Stomach (tissue), 8 donors: ENCODE measurements at regions not wholly inside any gene's neighbourhood (a gene's known extent, or its start where the extent isn't known, plus 50 kb on each side); places are given as distances from the start of the nearest gene placed in this dataset.

Experiments used
- DNase-seq, 2 donors: peaks; one replicate each; pipeline versions ENCODE4 v3.0.0 to v3.0.0-alpha.2; 2013 to 2019
- H3K27ac ChIP-seq, 5 donors: fragments of 200-600 bp in 4 of 5; sonication (generic) in 4 of 5; one replicate each; pipeline ENCODE4 v1.5.1; 2013 to 2019; ENCODE audit warnings: mild to moderate bottlenecking in 1 of 5, moderate library complexity in 1 of 5
- H3K27me3 ChIP-seq, 3 donors: fragments of 200-600 bp; sonication (generic); one replicate each; pipeline ENCODE4 v1.5.1; 2017 to 2019; ENCODE audit warnings: mixed run types in 1 of 3
- H3K36me3 ChIP-seq, 4 donors: fragments of 200-600 bp; sonication (generic); 1 replicate in 3 of 4; 2 replicates in 1 of 4; pipeline ENCODE4 v1.5.1; 2016 to 2019
- H3K4me1 ChIP-seq, 4 donors: fragments of 200-600 bp; sonication (generic); one replicate each; pipeline ENCODE4 v1.5.1; 2016 to 2019
- H3K4me3 ChIP-seq, 4 donors: fragments of 200-600 bp; sonication (generic) in 3 of 4; one replicate each; pipeline ENCODE4 v1.5.1; 2016 to 2019; ENCODE audit warnings: mild to moderate bottlenecking in 1 of 4
- H3K9me3 ChIP-seq, 4 donors: fragments of 200-600 bp; sonication (generic); one replicate each; pipeline ENCODE4 v1.5.1; 2016 to 2019
- CTCF ChIP-seq, 7 experiments: fragments of 450-650 bp in 4 of 7; fragments of 200-600 bp in 3 of 7; sonication (generic) in 3 of 7; IDR thresholded peaks; one replicate each; pipeline ENCODE4 v1.5.1; 2016 to 2019; ENCODE audit warnings: antibody characterized with exemption in 7 of 7, control low read depth in 2 of 7, mild to moderate bottlenecking in 1 of 7
- EP300 ChIP-seq: sonication (generic); formaldehyde crosslinking; IDR thresholded peaks from one replicate; pipeline ENCODE4 v1.6.1; 2017; ENCODE audit warnings: antibody characterized with exemption
- POLR2A ChIP-seq, 4 donors: fragments of 450-650 bp; IDR thresholded peaks; one replicate each; pipeline ENCODE4 v1.6.1; 2016; ENCODE audit warnings: antibody characterized with exemption in 4 of 4, control low read depth in 2 of 4, mild to moderate bottlenecking in 1 of 4, moderate library complexity in 1 of 4
- POLR2AphosphoS5 ChIP-seq, 3 donors: sonication (generic); formaldehyde crosslinking; IDR thresholded peaks; one replicate each; pipeline ENCODE4 v1.6.1; 2016; ENCODE audit warnings: antibody characterized with exemption in 3 of 3
- WGBS, 5 donors: extraction: QIAGEN DNeasy Blood & Tissue Kit in 3 of 5; methylation state at CpG; one replicate each; pipeline versions ENCODE4 v1.1.5 to v1.1.7; 2013 to 2018; 5-methylcytosine and 5-hydroxymethylcytosine counted together
- intact Hi-C: fragments of 100-400 bp; cut with DNase I; formaldehyde crosslinking; loops from one replicate; pipeline ENCODE4 v1.15.1; 2023; ENCODE audit warnings: low total_unique reads
- donor health status: healthy with polysubstance abuse.
- donor health status: Bipolar disorder and iron deficiency.
- donor health status: healthy.

GRCh38 chr2:163182764-163183354, 344.3 kb upstream of the KCNH7 start:
- intact Hi-C loops: no loop called here
- WGBS, 5 donors: 49 to 57% (median 54%) methylated on average over 2 of the region's 2 CpGs
- no peak overlapping the region for H3K27ac ChIP-seq
- H3K4me1 ChIP-seq: no peaks in the 10 kb centered on the region
- TF ChIP-seq CTCF (IDR thresholded peaks at IDR 0.05) (peak in 3 of 7 experiments; percentile 4 to 49 (median 27)), POLR2AphosphoS5 (IDR thresholded peaks at IDR 0.05) (no peak), POLR2A (IDR thresholded peaks at IDR 0.05) (no peak), EP300 (no peak)
- H3K36me3 ChIP-seq: no peaks in the 10 kb centered on the region
- peak in 1 of 2 donors; percentile 18 for DNase-seq
- no peaks in the 10 kb centered on the region for H3K9me3 ChIP-seq
- H3K27me3 ChIP-seq: no peaks in the 10 kb centered on the region
- H3K4me3 ChIP-seq: no peak overlapping the region

- WGBS, 5 donors: 63 to 76% (median 70%) methylated on average over 3 of the region's 3 CpGs
- Histone ChIP-seq H3K27me3 (no peaks in the 10 kb centered on the region), H3K4me3 (no peak overlapping the region), H3K4me1 (no peaks in the 10 kb centered on the region), H3K27ac (no peak overlapping the region), H3K9me3 (no peaks in the 10 kb centered on the region), H3K36me3 (no peaks in the 10 kb centered on the region)
- TF ChIP-seq POLR2A (IDR thresholded peaks at IDR 0.05) (no peak), CTCF (IDR thresholded peaks at IDR 0.05) (no peak), EP300 (no peak), POLR2AphosphoS5 (IDR thresholded peaks at IDR 0.05) (no peak)
- intact Hi-C loops: no loop called here
- DNase-seq: no peak
Measured at GRCh38 chr2:163177592-163177991, 339.0 kb upstream of the KCNH7 start.

GRCh38 chr2:163175294-163175693, 336.7 kb upstream of the KCNH7 start:
- WGBS, 5 donors: 79 to 94% (median 91%) methylated on average over 2 of the region's 2 CpGs
- Histone ChIP-seq H3K4me1 (no peaks in the 10 kb centered on the region), H3K27ac (no peak overlapping the region), H3K27me3 (no peaks in the 10 kb centered on the region), H3K36me3 (no peaks in the 10 kb centered on the region), H3K4me3 (no peak overlapping the region), H3K9me3 (no peaks in the 10 kb centered on the region)
- intact Hi-C loops: no loop called here
- no peak for TF ChIP-seq POLR2A (IDR thresholded peaks at IDR 0.05)
- TF ChIP-seq EP300: no peak
- no peak for TF ChIP-seq CTCF (IDR thresholded peaks at IDR 0.05)
- TF ChIP-seq POLR2AphosphoS5 (IDR thresholded peaks at IDR 0.05): no peak
- no peak for DNase-seq

GRCh38 chr2:163173591-163173990, 335.0 kb upstream of the KCNH7 start:
- H3K36me3 ChIP-seq: no peaks in the 10 kb centered on the region
- H3K27ac ChIP-seq: no peak overlapping the region
- intact Hi-C loops: no loop called here
- no peak overlapping the region for H3K4me3 ChIP-seq
- TF ChIP-seq POLR2A (IDR thresholded peaks at IDR 0.05) (no peak), CTCF (IDR thresholded peaks at IDR 0.05) (no peak), POLR2AphosphoS5 (IDR thresholded peaks at IDR 0.05) (no peak), EP300 (no peak)
- no peaks in the 10 kb centered on the region for H3K4me1 ChIP-seq
- H3K27me3 ChIP-seq: no peaks in the 10 kb centered on the region
- no peaks in the 10 kb centered on the region for H3K9me3 ChIP-seq
- DNase-seq: no peak
- 26 to 50% (median 43%) methylated on average over 1 of the region's 1 CpG for WGBS, 5 donors
